ENCODE measurements at regions not wholly inside any gene's neighbourhood (a gene's known extent, or its start where the extent isn't known, plus 50 kb on each side); places are given as distances from the start of the nearest gene placed in this dataset.
"Not testable (repeated sequence)": the region's sequence is repeated elsewhere in the genome, so short reads cannot be mapped to it uniquely, and the experiment has no call there.

DNA sequence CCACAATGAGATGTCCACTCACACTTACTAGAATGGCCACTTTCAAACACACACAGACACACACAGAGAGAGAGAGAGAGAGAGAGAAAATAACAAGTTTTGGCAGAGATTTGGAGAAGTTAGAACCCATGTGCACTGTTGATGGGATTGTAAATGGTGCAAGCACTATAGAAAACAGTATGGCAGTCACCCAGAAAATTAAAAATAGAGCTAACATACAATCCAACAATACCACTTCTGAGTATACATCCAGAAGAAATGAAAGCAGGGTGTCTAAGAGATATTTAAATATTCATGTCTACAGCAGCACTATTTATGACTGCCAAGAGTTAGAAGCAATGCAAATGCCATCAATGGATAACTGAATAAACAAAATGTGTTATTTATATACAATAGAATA lies 359.9 kb upstream of the COX7C start:
- Histone ChIP-seq H3K9me3 (replicated peaks in 1 of 2; ENCODE audit: control insufficient read depth in 2 of 2, insufficient read depth in 1 of 2, low read depth in 1 of 2, low read length in 2 of 2) (no peaks in the 10 kb centered on the region), H3K4me1 (ENCODE audit: control insufficient read depth in 2 of 2, insufficient read depth in 1 of 2, low read depth in 1 of 2, low read length in 2 of 2) (no peaks in the 10 kb centered on the region), H3K9ac (ENCODE audit: low read depth, low read length, poor library complexity) (no peak overlapping the region), H3K18ac (ENCODE audit: low read length) (no peak overlapping the region), H3K36me3 (replicated peaks in 1 of 2; ENCODE audit: control insufficient read depth in 2 of 2, insufficient read depth in 2 of 2, low read length in 2 of 2) (no peaks in the 10 kb centered on the region), H4K8ac (ENCODE audit: low read depth, low read length) (no peak overlapping the region), H3K4ac (ENCODE audit: low read length) (no peak overlapping the region), H3K4me2 (ENCODE audit: insufficient read depth, low read length, poor library complexity, severe bottlenecking) (no peak overlapping the region), H2AFZ (ENCODE audit: low read length) (no peak overlapping the region), H2BK12ac (ENCODE audit: low read length) (no peak overlapping the region), H3K79me1 (ENCODE audit: low read depth, low read length) (no peaks in the 10 kb centered on the region), H3K14ac (ENCODE audit: low read length) (no peak overlapping the region), H3K23ac (ENCODE audit: low read depth, low read length, poor library complexity) (no peak overlapping the region), H3K4me3 (ENCODE audit: low read length in 2 of 2) (no peak overlapping the region), H2BK5ac (ENCODE audit: low read length) (no peak overlapping the region), H3K27me3 (ENCODE audit: control insufficient read depth in 3 of 3, insufficient read depth in 3 of 3, low read depth in 1 of 3, low read length in 3 of 3) (no peaks in the 10 kb centered on the region), H2AK5ac (ENCODE audit: low read depth, low read length) (no peak overlapping the region), H2BK120ac (ENCODE audit: low read depth, low read length) (no peak overlapping the region), H2BK15ac (ENCODE audit: low read length) (no peak overlapping the region), H3K27ac (replicated peaks; ENCODE audit: low read length) (no peak overlapping the region), H4K91ac (ENCODE audit: low read depth, low read length, poor library complexity) (no peak overlapping the region)
- no peak for DNase-seq (ENCODE audit: low spot score)

DNA sequence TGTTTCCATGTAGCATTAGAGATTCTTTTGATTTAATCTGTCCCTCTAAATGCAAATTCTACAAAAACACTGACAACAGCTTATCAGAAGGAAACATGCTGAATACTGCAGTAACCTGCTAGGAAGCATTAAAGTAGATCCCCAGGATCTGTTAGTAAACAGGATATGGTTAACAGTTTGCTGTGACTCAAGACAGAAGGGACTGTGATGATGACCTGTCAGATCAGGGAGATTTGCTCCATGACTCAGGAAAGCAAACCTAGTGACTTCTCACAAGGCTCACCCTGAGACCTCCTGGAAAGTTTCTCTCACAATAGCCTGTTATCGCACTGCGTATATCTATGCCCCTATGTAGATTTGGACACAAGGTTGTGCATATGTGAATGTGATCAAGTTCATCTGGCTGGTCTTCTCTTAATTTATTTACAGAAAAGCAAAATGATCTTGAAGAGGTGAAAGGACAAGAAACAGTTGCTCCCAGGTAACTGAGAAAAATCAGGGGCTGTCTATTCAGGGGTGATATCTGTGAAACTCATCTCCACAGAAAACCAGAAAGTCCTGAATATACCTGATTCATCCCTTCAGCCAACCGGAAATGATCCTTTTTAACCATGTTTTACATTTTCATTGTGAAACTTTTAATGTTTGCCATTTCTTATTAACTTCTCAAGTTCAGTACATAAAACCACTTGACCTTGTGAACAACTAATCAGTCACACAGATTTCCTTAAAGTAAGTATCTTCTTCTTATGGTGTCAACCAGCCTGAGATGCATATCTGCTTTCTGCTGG lies 333.1 kb upstream of the COX7C start:
- H3K9me3 ChIP-seq (replicated peaks in 1 of 2; ENCODE audit: control insufficient read depth in 2 of 2, insufficient read depth in 1 of 2, low read depth in 1 of 2, low read length in 2 of 2); H2BK5ac ChIP-seq (ENCODE audit: low read length); H3K23ac ChIP-seq (ENCODE audit: low read depth, low read length, poor library complexity); DNase-seq (ENCODE audit: low spot score); H4K91ac ChIP-seq (ENCODE audit: low read depth, low read length, poor library complexity); H3K27ac ChIP-seq (replicated peaks; ENCODE audit: low read length); H2AFZ ChIP-seq (ENCODE audit: low read length); H2BK120ac ChIP-seq (ENCODE audit: low read depth, low read length); H3K4ac ChIP-seq (ENCODE audit: low read length); H2BK12ac ChIP-seq (ENCODE audit: low read length); H3K27me3 ChIP-seq (ENCODE audit: control insufficient read depth in 3 of 3, insufficient read depth in 3 of 3, low read depth in 1 of 3, low read length in 3 of 3); H3K79me1 ChIP-seq (ENCODE audit: low read depth, low read length); H2BK15ac ChIP-seq (ENCODE audit: low read length); H3K4me2 ChIP-seq (ENCODE audit: insufficient read depth, low read length, poor library complexity, severe bottlenecking); H4K8ac ChIP-seq (ENCODE audit: low read depth, low read length); H2AK5ac ChIP-seq (ENCODE audit: low read depth, low read length); H3K18ac ChIP-seq (ENCODE audit: low read length); H3K14ac ChIP-seq (ENCODE audit: low read length); H3K36me3 ChIP-seq (replicated peaks in 1 of 2; ENCODE audit: control insufficient read depth in 2 of 2, insufficient read depth in 2 of 2, low read length in 2 of 2); H3K4me1 ChIP-seq (ENCODE audit: control insufficient read depth in 2 of 2, insufficient read depth in 1 of 2, low read depth in 1 of 2, low read length in 2 of 2); H3K4me3 ChIP-seq (ENCODE audit: low read length in 2 of 2); H3K9ac ChIP-seq (ENCODE audit: low read depth, low read length, poor library complexity): not testable (repeated sequence)
- WGBS, 2 donors (ENCODE audit: extremely low coverage in 2 of 2, insufficient read length in 2 of 2, insufficient replicate concordance in 1 of 2) = no CpG with 5 or more reads among the region's 3 CpGs

- H3K4me1 ChIP-seq (ENCODE audit: control insufficient read depth in 2 of 2, insufficient read depth in 1 of 2, low read depth in 1 of 2, low read length in 2 of 2); H3K9ac ChIP-seq (ENCODE audit: low read depth, low read length, poor library complexity); H3K4me3 ChIP-seq (ENCODE audit: low read length in 2 of 2); H3K9me3 ChIP-seq (replicated peaks in 1 of 2; ENCODE audit: control insufficient read depth in 2 of 2, insufficient read depth in 1 of 2, low read depth in 1 of 2, low read length in 2 of 2); H2BK5ac ChIP-seq (ENCODE audit: low read length); H2BK15ac ChIP-seq (ENCODE audit: low read length); H3K14ac ChIP-seq (ENCODE audit: low read length); H3K4ac ChIP-seq (ENCODE audit: low read length); H2AFZ ChIP-seq (ENCODE audit: low read length); H4K8ac ChIP-seq (ENCODE audit: low read depth, low read length); H2BK12ac ChIP-seq (ENCODE audit: low read length); H3K23ac ChIP-seq (ENCODE audit: low read depth, low read length, poor library complexity); H3K36me3 ChIP-seq (replicated peaks in 1 of 2; ENCODE audit: control insufficient read depth in 2 of 2, insufficient read depth in 2 of 2, low read length in 2 of 2); H2BK120ac ChIP-seq (ENCODE audit: low read depth, low read length); H3K4me2 ChIP-seq (ENCODE audit: insufficient read depth, low read length, poor library complexity, severe bottlenecking); H3K18ac ChIP-seq (ENCODE audit: low read length); H4K91ac ChIP-seq (ENCODE audit: low read depth, low read length, poor library complexity); H3K27me3 ChIP-seq (ENCODE audit: control insufficient read depth in 3 of 3, insufficient read depth in 3 of 3, low read depth in 1 of 3, low read length in 3 of 3); H2AK5ac ChIP-seq (ENCODE audit: low read depth, low read length); H3K79me1 ChIP-seq (ENCODE audit: low read depth, low read length); DNase-seq (ENCODE audit: low spot score); H3K27ac ChIP-seq (replicated peaks; ENCODE audit: low read length): not testable (repeated sequence)
- WGBS, 2 donors (ENCODE audit: extremely low coverage in 2 of 2, insufficient read length in 2 of 2, insufficient replicate concordance in 1 of 2) = no CpG with 5 or more reads among the region's 2 CpGs
Observed at GRCh38 chr5:86287437-86287836, 330.3 kb upstream of the COX7C start.

DNA sequence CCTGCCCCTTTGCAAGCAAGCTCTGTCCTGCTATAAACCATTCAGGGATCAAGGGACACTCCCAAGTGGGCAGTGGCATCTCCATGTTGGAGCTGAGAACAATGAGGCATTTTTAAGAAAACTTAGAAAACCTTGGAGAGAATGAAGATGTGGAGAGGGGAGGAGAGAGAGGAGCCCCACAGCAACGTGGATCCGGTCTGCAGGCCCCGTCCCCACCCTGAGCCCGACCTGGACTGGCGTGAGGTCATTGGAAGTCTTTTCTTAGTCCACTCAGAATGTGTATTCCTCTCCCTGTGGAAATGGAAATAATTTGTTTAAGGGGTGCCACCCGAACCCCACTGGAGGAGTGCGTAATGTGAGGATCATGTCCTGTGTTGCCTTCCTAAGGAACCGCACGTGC lies 328.0 kb upstream of the COX7C start:
- not testable (repeated sequence) for H3K27me3 ChIP-seq (ENCODE audit: control insufficient read depth in 3 of 3, insufficient read depth in 3 of 3, low read depth in 1 of 3, low read length in 3 of 3)

More for the DNA sequence above, 328.0 kb upstream of the COX7C start:
- not testable (repeated sequence) for H2BK5ac ChIP-seq (ENCODE audit: low read length); H2AK5ac ChIP-seq (ENCODE audit: low read depth, low read length); H3K14ac ChIP-seq (ENCODE audit: low read length); H3K27ac ChIP-seq (replicated peaks; ENCODE audit: low read length); H3K9me3 ChIP-seq (replicated peaks in 1 of 2; ENCODE audit: control insufficient read depth in 2 of 2, insufficient read depth in 1 of 2, low read depth in 1 of 2, low read length in 2 of 2); H2BK12ac ChIP-seq (ENCODE audit: low read length); H3K4ac ChIP-seq (ENCODE audit: low read length); H3K18ac ChIP-seq (ENCODE audit: low read length); H3K79me1 ChIP-seq (ENCODE audit: low read depth, low read length); H3K4me3 ChIP-seq (ENCODE audit: low read length in 2 of 2); H3K9ac ChIP-seq (ENCODE audit: low read depth, low read length, poor library complexity); H3K23ac ChIP-seq (ENCODE audit: low read depth, low read length, poor library complexity); H4K91ac ChIP-seq (ENCODE audit: low read depth, low read length, poor library complexity); DNase-seq (ENCODE audit: low spot score); H4K8ac ChIP-seq (ENCODE audit: low read depth, low read length); H3K36me3 ChIP-seq (replicated peaks in 1 of 2; ENCODE audit: control insufficient read depth in 2 of 2, insufficient read depth in 2 of 2, low read length in 2 of 2); H3K4me1 ChIP-seq (ENCODE audit: control insufficient read depth in 2 of 2, insufficient read depth in 1 of 2, low read depth in 1 of 2, low read length in 2 of 2); H3K4me2 ChIP-seq (ENCODE audit: insufficient read depth, low read length, poor library complexity, severe bottlenecking); H2BK15ac ChIP-seq (ENCODE audit: low read length); H2AFZ ChIP-seq (ENCODE audit: low read length); H2BK120ac ChIP-seq (ENCODE audit: low read depth, low read length)
- no CpG with 5 or more reads among the region's 9 CpGs for WGBS, 2 donors (ENCODE audit: extremely low coverage in 2 of 2, insufficient read length in 2 of 2, insufficient replicate concordance in 1 of 2)

Measured in neuronal stem cell (in vitro differentiated cells).